Choroid plexus epithelial cell (primary cell): ENCODE measurements at regions not wholly inside any gene's neighbourhood (a gene's known extent, or its start where the extent isn't known, plus 50 kb on each side); places are given as distances from the start of the nearest gene placed in this dataset.

ENCODE experiments used
- DNase-seq: peaks from one replicate; pipeline ENCODE4 v3.0.0-alpha.2; 2010; ENCODE audit warnings: low read depth
- H3K4me3 ChIP-seq: 2 replicates; pipeline ENCODE4 v1.5.1; 2011; ENCODE audit warnings: low read depth, mild to moderate bottlenecking, control low read depth, low read length, moderate library complexity
- TF ChIP-seq, protein P1 (sequence below): conservative IDR thresholded peaks from 2 replicates; pipeline ENCODE4 v1.5.1; 2011; ENCODE audit warnings: low read depth, mild to moderate bottlenecking, control low read depth, inconsistent platforms, low read length, moderate library complexity

DNA sequence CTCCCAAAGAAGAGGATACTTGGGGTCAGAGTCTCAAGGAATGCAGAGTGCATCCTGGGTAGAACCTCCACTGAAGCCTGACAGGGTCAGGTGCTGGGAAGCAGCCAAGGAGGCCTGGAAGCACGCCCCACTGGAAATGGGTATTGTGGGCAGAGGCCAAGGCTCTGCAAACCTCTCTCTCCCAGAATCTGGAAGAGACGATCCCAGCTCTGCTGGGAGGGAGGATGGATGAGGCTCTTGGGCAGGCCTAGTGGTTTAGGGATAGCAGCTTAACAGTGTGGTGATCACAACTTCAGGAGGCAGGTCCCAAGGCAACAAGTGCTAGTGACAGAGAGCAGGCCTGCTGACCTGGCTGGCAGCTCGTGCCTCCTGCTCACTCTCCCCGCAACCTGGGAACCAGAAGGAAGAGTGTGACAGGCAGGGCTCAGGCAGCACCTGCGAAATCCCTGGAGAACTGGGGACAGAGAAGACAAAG, 641.0 kb downstream of the PLPP3 start:
- TF ChIP-seq, protein P1, sequence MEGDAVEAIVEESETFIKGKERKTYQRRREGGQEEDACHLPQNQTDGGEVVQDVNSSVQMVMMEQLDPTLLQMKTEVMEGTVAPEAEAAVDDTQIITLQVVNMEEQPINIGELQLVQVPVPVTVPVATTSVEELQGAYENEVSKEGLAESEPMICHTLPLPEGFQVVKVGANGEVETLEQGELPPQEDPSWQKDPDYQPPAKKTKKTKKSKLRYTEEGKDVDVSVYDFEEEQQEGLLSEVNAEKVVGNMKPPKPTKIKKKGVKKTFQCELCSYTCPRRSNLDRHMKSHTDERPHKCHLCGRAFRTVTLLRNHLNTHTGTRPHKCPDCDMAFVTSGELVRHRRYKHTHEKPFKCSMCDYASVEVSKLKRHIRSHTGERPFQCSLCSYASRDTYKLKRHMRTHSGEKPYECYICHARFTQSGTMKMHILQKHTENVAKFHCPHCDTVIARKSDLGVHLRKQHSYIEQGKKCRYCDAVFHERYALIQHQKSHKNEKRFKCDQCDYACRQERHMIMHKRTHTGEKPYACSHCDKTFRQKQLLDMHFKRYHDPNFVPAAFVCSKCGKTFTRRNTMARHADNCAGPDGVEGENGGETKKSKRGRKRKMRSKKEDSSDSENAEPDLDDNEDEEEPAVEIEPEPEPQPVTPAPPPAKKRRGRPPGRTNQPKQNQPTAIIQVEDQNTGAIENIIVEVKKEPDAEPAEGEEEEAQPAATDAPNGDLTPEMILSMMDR = no peak
- H3K4me3 ChIP-seq = no peak overlapping the region
- DNase-seq = no peak

DNA sequence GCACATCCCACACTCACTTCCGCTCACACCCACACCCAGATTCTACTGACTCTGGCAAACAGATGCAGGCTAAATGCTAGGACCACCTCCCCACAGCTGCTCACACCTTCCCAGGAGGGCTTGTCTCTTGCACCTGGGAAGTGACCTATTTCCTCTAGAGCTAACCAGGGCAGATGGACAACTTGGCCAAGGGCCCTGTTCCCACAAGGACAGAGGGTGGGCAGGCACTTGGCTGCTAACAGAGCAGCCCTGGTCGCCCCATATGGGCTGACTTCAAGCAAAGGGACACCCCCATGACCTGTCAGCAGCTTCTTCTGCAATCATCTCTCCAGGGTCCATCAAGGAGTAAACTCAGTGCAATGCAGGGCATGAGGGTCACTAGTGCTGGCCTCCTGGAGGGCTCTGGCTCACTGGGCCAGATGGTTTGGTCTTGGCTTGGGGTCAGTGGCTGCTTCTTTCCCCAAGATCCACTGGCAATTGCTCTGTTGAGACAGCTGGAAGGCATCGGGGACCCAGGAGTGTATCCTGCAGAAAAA, 641.5 kb downstream of the PLPP3 start:
- no peak for DNase-seq
- H3K4me3 ChIP-seq = no peak overlapping the region
- TF ChIP-seq, protein P1 = no peak

DNA sequence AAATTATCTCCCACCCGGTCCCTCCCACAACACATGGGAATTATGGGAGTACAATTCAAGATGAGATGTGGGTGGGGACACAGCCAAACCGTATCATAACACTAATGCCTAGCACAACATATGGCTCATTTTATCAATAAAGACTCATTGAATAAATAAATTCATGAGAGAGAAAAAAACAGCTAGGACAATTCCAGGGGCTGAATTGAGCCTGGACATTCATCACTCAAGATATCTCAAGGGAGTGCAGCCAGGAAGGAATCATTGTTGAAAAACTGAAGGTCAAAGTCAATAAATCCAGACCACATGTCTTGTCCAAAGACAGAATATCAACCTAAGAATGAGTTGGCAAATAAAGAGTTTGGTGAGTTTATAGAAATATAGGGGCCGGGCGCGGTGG, 644.1 kb downstream of the PLPP3 start:
- H3K4me3 ChIP-seq = no peak overlapping the region
- TF ChIP-seq, protein P1 = no peak
- no peak for DNase-seq

DNA sequence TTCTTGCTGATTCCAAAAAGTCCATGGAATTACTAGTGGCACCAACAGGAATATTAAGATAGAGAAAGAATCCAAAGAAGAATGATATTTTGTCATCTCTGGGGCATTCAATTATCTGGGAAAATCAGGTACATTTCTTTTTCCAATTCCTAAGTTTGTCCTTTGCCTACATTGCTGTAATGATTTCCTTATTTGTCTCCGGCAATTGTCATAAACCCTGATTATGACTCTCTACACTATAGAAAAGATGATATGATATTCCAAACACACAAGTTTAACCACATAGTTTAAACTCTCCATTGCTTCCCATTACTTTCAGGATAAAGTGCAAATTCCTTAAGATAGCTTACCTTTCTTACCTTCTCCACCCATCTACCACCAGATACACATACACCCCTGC, 647.0 kb downstream of the PLPP3 start:
- H3K4me3 ChIP-seq = no peak overlapping the region
- TF ChIP-seq, protein P1 = no peak
- no peak for DNase-seq

DNA sequence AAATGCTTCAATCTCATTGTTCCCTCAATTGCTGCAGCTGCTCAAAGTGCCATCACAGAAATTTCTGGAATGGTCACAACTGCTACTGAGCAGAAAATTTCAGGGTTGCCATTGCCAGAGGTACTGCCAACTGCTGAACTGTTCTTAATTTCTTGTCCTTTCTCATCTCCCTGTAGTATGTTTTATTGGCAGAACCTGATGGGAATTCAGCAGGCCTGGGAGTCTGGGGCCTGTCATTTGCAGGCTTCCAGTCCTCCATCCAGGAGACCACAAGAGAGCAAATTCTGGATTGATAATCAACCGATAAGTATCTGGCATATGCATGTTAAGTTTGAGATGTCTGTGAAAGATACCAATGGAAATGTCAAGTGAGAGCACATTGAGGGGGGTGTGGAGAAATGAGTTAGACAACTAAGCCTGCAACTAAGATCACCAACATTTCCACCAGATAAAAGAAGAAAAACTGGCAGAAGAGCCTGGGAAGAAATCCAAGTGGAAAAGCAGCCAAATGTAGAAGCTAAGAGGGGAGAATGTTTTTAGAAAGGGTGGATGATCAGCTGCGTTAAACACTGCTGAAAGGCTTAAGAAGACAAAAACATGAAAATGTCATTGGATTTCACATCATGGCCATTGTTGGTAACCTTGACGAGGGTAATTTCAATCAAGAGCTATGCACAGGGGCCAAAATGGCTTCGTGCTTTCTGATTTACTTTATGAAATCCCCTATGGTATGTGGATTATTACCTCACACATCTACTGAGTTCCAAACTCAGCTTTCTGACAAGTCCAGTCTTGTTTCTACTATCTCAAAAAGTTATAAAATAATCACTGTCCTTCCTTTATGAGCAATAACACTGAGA, 648.1 kb downstream of the PLPP3 start:
- TF ChIP-seq, protein P1 = no peak
- no peak overlapping the region for H3K4me3 ChIP-seq
- DNase-seq = peak; percentile 17

DNA sequence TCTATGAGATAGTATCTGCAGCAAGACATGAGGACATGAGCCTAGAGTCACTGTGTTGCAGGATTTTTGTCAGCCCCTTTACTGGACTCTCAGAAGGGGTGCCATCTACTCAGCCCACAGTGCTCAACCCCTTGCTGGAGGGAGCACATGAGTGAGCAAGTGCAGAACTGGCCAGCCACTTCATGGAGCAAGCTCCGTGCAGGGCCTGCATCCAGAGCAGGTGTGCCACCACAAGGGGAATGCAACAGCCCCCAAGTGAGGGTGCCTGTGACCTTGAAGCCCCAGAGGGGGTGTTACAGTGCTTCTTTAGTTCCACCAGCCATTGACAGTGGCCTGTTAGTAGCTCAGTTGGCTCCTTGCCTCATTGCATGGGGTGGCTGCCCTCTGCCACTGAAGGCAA, 649.7 kb downstream of the PLPP3 start:
- DNase-seq = no peak
- TF ChIP-seq, protein P1 = no peak
- no peak overlapping the region for H3K4me3 ChIP-seq
